ENCODE measurements at regions not wholly inside any gene's neighbourhood (a gene's known extent, or its start where the extent isn't known, plus 50 kb on each side); places are given as distances from the start of the nearest gene placed in this dataset.

GRCh38 chr1:229940684-229941083 lies 126.4 kb upstream of the GALNT2 start:
- no peak for DNase-seq (ENCODE audit: low read depth)
- H3K4me3 ChIP-seq (ENCODE audit: low read depth, low read length) = no peak overlapping the region
- TF ChIP-seq, protein P1, sequence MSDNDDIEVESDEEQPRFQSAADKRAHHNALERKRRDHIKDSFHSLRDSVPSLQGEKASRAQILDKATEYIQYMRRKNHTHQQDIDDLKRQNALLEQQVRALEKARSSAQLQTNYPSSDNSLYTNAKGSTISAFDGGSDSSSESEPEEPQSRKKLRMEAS (IDR thresholded peaks at IDR 0.05; ENCODE audit: low read depth, low read length) = no peak
- no peak for TF ChIP-seq MYC (IDR thresholded peaks at IDR 0.05; ENCODE audit: low read depth, low read length)
- TF ChIP-seq, protein P2, sequence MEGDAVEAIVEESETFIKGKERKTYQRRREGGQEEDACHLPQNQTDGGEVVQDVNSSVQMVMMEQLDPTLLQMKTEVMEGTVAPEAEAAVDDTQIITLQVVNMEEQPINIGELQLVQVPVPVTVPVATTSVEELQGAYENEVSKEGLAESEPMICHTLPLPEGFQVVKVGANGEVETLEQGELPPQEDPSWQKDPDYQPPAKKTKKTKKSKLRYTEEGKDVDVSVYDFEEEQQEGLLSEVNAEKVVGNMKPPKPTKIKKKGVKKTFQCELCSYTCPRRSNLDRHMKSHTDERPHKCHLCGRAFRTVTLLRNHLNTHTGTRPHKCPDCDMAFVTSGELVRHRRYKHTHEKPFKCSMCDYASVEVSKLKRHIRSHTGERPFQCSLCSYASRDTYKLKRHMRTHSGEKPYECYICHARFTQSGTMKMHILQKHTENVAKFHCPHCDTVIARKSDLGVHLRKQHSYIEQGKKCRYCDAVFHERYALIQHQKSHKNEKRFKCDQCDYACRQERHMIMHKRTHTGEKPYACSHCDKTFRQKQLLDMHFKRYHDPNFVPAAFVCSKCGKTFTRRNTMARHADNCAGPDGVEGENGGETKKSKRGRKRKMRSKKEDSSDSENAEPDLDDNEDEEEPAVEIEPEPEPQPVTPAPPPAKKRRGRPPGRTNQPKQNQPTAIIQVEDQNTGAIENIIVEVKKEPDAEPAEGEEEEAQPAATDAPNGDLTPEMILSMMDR (IDR thresholded peaks at IDR 0.05; ENCODE audit: low read depth, low read length) = no peak

DNA sequence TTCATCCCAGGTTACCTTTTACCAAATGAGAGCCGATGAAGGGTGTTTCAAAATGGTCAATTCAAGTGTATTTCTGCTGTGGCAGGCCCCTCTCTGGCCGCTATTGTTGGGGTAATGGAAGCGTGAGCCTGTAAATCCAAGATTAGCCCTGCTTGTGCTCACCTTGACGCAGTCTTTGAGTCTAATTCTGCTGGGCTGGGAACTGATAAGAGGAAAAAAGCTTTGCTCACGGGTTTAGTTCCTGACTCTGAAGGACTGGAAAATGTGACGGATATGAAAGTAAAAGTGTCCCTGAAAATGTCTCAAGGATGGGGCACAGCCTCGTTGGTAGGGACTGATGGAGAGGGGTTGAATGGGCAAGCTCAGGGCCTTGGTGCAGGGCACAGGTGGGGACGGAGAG lies 125.9 kb upstream of the GALNT2 start:
- no peak overlapping the region for H3K4me3 ChIP-seq (ENCODE audit: low read depth, low read length)
- TF ChIP-seq POLR2A (IDR thresholded peaks at IDR 0.05; ENCODE audit: extremely low read depth, insufficient read length) = no peak
- TF ChIP-seq, protein P1 (IDR thresholded peaks at IDR 0.05; ENCODE audit: low read depth, low read length) = no peak
- TF ChIP-seq MYC (IDR thresholded peaks at IDR 0.05; ENCODE audit: low read depth, low read length) = no peak
- TF ChIP-seq, protein P2 (IDR thresholded peaks at IDR 0.05; ENCODE audit: low read depth, low read length) = no peak
- no peak for DNase-seq (ENCODE audit: low read depth)

GRCh38 chr1:229941831-229942230 lies 125.2 kb upstream of the GALNT2 start:
- TF ChIP-seq MYC (IDR thresholded peaks at IDR 0.05; ENCODE audit: low read depth, low read length) = no peak
- TF ChIP-seq, protein P1 (IDR thresholded peaks at IDR 0.05; ENCODE audit: low read depth, low read length) = no peak
- TF ChIP-seq POLR2A (IDR thresholded peaks at IDR 0.05; ENCODE audit: extremely low read depth, insufficient read length) = no peak
- TF ChIP-seq, protein P2 (IDR thresholded peaks at IDR 0.05; ENCODE audit: low read depth, low read length) = no peak
- H3K4me3 ChIP-seq (ENCODE audit: low read depth, low read length) = no peak overlapping the region
- no peak for DNase-seq (ENCODE audit: low read depth)

DNA sequence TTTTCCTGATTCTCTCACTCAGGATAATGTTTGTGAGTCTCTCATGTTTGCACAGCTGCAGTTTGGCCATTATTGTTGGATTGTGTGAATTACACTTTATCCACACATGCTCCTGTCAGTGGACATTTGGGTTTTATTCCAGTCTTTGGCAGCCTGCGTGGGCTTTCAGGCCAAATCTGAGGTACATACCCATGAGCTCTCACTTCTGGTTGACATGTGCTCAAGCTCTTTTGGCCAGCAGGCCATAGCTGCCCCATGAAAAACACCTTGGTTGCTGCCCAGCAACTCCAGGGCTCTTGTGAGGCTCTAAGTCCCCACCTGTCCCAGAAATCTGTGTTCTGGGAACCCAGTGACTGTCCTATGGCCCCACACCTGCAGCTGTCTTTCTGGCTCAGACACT lies 124.5 kb upstream of the GALNT2 start:
- no peak for DNase-seq (ENCODE audit: low read depth)
- TF ChIP-seq, protein P2 (IDR thresholded peaks at IDR 0.05; ENCODE audit: low read depth, low read length) = no peak
- no peak for TF ChIP-seq MYC (IDR thresholded peaks at IDR 0.05; ENCODE audit: low read depth, low read length)
- no peak for TF ChIP-seq POLR2A (IDR thresholded peaks at IDR 0.05; ENCODE audit: extremely low read depth, insufficient read length)
- TF ChIP-seq, protein P1 (IDR thresholded peaks at IDR 0.05; ENCODE audit: low read depth, low read length) = no peak
- H3K4me3 ChIP-seq (ENCODE audit: low read depth, low read length) = no peak overlapping the region

DNA sequence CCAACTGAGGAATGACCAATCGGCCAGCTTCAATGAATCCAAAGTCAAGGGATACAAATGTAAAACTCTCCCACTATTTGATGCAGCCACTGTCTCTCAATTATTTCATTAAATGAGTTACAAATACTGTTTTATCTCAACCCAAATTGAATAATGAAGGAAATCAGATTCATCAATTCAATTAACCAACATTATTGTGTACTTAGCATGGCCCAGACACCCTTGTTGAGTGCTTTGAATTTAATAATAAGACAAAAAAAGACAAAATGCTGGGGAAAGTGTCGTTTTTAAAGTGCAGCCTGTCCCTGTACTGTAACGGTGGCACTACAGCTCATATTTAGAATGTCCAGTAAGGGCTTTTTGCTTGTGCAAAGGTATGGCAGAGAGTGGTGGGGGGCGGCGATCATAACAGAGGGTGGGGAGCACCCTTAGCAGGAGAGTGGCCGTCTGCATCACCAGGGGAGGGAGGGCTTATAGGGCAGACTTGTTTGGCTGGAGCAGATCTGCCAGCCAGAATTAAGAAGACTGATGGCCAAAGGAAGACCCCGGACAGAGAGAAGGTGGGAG lies 123.8 kb upstream of the GALNT2 start:
- H3K4me3 ChIP-seq (ENCODE audit: low read depth, low read length) = no peak overlapping the region
- DNase-seq (ENCODE audit: low read depth) = no peak
- TF ChIP-seq, protein P1 (IDR thresholded peaks at IDR 0.05; ENCODE audit: low read depth, low read length) = no peak
- TF ChIP-seq POLR2A (IDR thresholded peaks at IDR 0.05; ENCODE audit: extremely low read depth, insufficient read length) = no peak
- no peak for TF ChIP-seq MYC (IDR thresholded peaks at IDR 0.05; ENCODE audit: low read depth, low read length)
- TF ChIP-seq, protein P2 (IDR thresholded peaks at IDR 0.05; ENCODE audit: low read depth, low read length) = no peak

Measured in NB4 (cell line).